NT2/D1 (cell line): ENCODE measurements at regions not wholly inside any gene's neighbourhood (a gene's known extent, or its start where the extent isn't known, plus 50 kb on each side); places are given as distances from the start of the nearest gene placed in this dataset.

ENCODE experiments used
- SUZ12 ChIP-seq: IDR thresholded peaks from 2 replicates; pipeline ENCODE4 v1.6.1; 2011; ENCODE audit not compliant: insufficient read length, insufficient read depth; ENCODE audit errors: extremely low read depth
- YY1 ChIP-seq: IDR thresholded peaks from 2 replicates; pipeline ENCODE4 v1.6.1; 2011; ENCODE audit not compliant: insufficient read length, insufficient read depth

DNA sequence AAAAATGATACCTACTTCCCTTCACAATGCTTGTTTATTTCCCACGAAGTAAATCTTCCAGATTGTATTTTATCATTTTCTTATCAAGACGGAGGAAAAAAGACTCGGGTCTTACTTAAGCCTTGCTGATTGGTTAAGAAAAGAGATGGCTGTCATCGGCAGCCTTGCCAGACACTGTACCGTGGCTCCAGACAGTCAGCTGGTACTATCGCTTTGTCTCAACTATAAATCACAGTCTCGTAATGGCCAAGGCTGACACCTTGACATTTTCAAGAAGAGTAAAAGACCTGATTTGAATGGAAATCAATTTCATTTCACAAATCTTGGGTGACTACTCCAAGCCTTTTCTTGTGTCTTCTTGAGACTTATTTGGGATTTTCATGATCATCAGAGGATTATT is 868.0 kb downstream of the USP25 start:
- TF ChIP-seq YY1 (no peak), SUZ12 (no peak)
